Upper lobe of right lung (tissue), 1 donor: ENCODE measurements at regions not wholly inside any gene's neighbourhood (a gene's known extent, or its start where the extent isn't known, plus 50 kb on each side); places are given as distances from the start of the nearest gene placed in this dataset.

Experiments
- ATAC-seq: fragments of 200-7000 bp; cut with Tn5 transposase; one replicate; pipeline ENCODE4 v1.9.1; 2020; ENCODE audit warnings: mild to moderate bottlenecking, moderate library complexity
- DNase-seq: peaks from one replicate; pipeline ENCODE4 v3.0.0-alpha.2; 2020
- H3K27ac ChIP-seq: fragments of 200-600 bp; one replicate; pipeline ENCODE4 v1.8.0; 2022
- H3K27me3 ChIP-seq: fragments of 200-600 bp; one replicate; pipeline ENCODE4 v1.8.0; 2022; ENCODE audit warnings: mild to moderate bottlenecking
- H3K36me3 ChIP-seq: fragments of 200-600 bp; one replicate; pipeline ENCODE4 v1.8.0; 2022
- H3K4me1 ChIP-seq: fragments of 200-600 bp; one replicate; pipeline ENCODE4 v1.8.0; 2022
- H3K4me3 ChIP-seq: fragments of 200-600 bp; one replicate; pipeline ENCODE4 v1.8.0; 2022; ENCODE audit warnings: mild to moderate bottlenecking
- H3K9me3 ChIP-seq: fragments of 200-600 bp; one replicate; pipeline ENCODE4 v1.8.0; 2022
- CTCF ChIP-seq: fragments of 200-600 bp; IDR thresholded peaks from one replicate; pipeline ENCODE4 v1.8.0; 2022; ENCODE audit warnings: antibody characterized with exemption
- intact Hi-C: fragments of 100-400 bp; cut with DNase I; formaldehyde crosslinking; loops from one replicate; pipeline ENCODE4 v1.11.0; 2022
- donor health status: DM: no; HTN: yes; CAD: no; lungs with severe emphysema.

DNA sequence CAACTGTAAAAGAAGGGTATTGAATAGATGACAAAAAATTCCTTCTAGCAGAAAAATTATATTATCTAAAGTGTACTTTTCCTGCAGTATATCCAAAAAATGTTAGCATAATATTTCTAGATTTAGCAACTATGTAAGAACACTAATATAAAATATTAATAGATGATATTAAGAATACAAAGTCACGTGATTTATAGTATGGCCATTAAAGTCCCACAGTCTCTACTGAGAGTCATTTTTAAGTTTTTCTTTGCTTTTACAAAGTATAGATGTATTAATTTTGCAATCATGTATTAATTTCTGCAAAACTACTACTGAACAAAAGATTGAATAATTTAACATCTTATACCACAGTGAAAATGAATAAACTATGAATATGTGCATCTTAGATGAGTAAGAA, 94.9 kb downstream of the ZWINT start:
- ATAC-seq (no peak), DNase-seq (no peak)
- no peak for TF ChIP-seq CTCF
- Histone ChIP-seq H3K27ac (no peak overlapping the region), H3K9me3 (no peaks in the 10 kb centered on the region), H3K4me1 (no peaks in the 10 kb centered on the region), H3K27me3 (no peaks in the 10 kb centered on the region), H3K4me3 (no peak overlapping the region), H3K36me3 (no peaks in the 10 kb centered on the region)
- intact Hi-C loops, result no loop called here

DNA sequence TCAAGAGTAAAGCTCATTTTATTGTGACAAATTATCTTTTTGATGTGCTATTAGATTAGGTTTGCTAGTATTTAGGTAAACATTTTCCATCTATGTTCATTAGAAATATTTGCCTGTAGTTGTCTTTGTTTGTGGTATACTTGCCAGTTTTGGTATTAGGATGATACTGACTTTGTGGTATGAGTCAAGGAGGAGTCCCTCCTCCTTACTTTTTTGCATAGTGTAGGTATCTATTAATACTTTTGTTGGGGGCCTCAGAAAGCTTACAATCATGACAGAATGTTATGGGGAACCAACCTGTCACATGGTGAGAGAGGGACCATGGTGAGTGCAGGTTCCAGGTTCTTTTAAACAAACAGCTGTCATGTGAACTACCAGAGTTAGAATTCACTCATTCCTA, 102.1 kb downstream of the ZWINT start:
- Histone ChIP-seq H3K4me1 (no peaks in the 10 kb centered on the region), H3K36me3 (no peaks in the 10 kb centered on the region), H3K9me3 (no peaks in the 10 kb centered on the region), H3K27ac (no peak overlapping the region), H3K4me3 (no peak overlapping the region), H3K27me3 (no peaks in the 10 kb centered on the region)
- ATAC-seq (no peak), DNase-seq (no peak)
- intact Hi-C loops, result no loop called here
- no peak for TF ChIP-seq CTCF

DNA sequence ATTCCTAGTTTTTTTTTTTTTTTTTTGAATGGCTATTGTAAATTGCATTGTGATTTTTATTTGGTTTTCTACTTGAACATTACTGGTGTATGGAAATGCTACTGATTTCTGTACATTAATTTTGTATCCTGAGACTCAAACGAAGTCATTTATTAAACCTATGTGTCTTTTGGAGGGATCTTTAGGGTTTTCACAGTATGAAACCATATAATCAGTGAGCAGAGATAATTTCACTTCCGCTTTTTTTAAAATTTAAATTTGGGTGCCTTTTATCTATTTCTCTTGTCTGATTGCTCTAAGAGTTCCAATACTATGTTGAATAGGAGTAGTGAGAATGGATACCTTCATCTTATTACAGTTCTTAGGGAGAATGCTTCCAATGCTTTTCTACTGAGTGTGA, 102.7 kb downstream of the ZWINT start:
- no peak overlapping the region for H3K4me3 ChIP-seq
- H3K4me1 ChIP-seq, result no peaks in the 10 kb centered on the region
- no peaks in the 10 kb centered on the region for H3K27me3 ChIP-seq
- no peaks in the 10 kb centered on the region for H3K36me3 ChIP-seq
- TF ChIP-seq CTCF, result no peak
- intact Hi-C loops, result no loop called here
- ATAC-seq (no peak), DNase-seq (no peak)
- H3K27ac ChIP-seq, result no peak overlapping the region
- no peaks in the 10 kb centered on the region for H3K9me3 ChIP-seq

GRCh38 chr10:56255298-56255697, 105.8 kb downstream of the ZWINT start:
- H3K36me3 ChIP-seq, result no peaks in the 10 kb centered on the region
- no peak for TF ChIP-seq CTCF
- no peaks in the 10 kb centered on the region for H3K27me3 ChIP-seq
- H3K4me3 ChIP-seq, result no peak overlapping the region
- H3K27ac ChIP-seq, result no peak overlapping the region
- DNase-seq, result no peak
- peak; percentile 12 for ATAC-seq
- H3K9me3 ChIP-seq, result no peaks in the 10 kb centered on the region
- intact Hi-C loops, result no loop called here
- no peaks in the 10 kb centered on the region for H3K4me1 ChIP-seq

- H3K4me3 ChIP-seq, result no peak overlapping the region
Observed at GRCh38 chr10:56240471-56240870, 120.6 kb downstream of the ZWINT start.

More at GRCh38 chr10:56240471-56240870, 120.6 kb downstream of the ZWINT start:
- Histone ChIP-seq H3K27ac (no peak overlapping the region), H3K36me3 (no peaks in the 10 kb centered on the region), H3K4me1 (no peaks in the 10 kb centered on the region), H3K9me3 (no peaks in the 10 kb centered on the region), H3K27me3 (no peaks in the 10 kb centered on the region)
- DNase-seq (no peak), ATAC-seq (no peak)
- intact Hi-C loops, result no loop called here
- no peak for TF ChIP-seq CTCF
